ENCODE measurements at regions not wholly inside any gene's neighbourhood (a gene's known extent, or its start where the extent isn't known, plus 50 kb on each side); places are given as distances from the start of the nearest gene placed in this dataset.

DNA sequence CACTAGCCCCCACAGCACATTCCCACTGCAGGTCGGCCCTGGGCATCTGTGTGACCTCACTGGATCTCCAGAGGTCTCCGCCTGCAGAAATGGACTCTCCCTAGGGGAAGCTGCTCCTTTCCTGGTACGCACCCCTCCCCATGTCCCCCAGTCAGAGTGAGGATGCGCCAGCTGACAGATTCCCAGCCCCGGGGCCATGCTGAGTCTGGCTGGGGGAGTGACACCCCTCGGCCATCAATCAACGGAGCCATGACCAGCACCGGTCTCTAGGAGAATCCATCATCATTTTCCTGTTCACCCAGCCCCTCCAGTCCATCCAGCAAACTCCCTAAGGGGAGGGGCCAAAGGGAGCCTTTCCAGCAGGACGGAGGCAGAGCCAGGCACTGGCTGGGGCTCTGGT lies 68.7 kb upstream of the PAX7 start (continued):
- TF ChIP-seq SIN3A (conservative IDR thresholded peaks at IDR 0.05 in 1 of 2, IDR thresholded peaks at IDR 0.05 in 1 of 2; ENCODE audit: low read depth in 1 of 2, low read length in 2 of 2) = no peak
- no peak for TF ChIP-seq BRCA1 (IDR thresholded peaks at IDR 0.05; ENCODE audit: low read depth, low read length)
- TF ChIP-seq CBX5 (IDR thresholded peaks at IDR 0.05; ENCODE audit: low read depth, low read length) = no peak
